Stomach (tissue), 4 donors: ENCODE measurements at regions not wholly inside any gene's neighbourhood (a gene's known extent, or its start where the extent isn't known, plus 50 kb on each side); places are given as distances from the start of the nearest gene placed in this dataset.

ENCODE experiments used
- CTCF ChIP-seq, 7 experiments: fragments of 450-650 bp in 4 of 7; fragments of 200-600 bp in 3 of 7; sonication (generic) in 3 of 7; IDR thresholded peaks; one replicate each; pipeline ENCODE4 v1.5.1; 2016 to 2019; ENCODE audit warnings: antibody characterized with exemption in 7 of 7, control low read depth in 2 of 7, mild to moderate bottlenecking in 1 of 7
- EP300 ChIP-seq: sonication (generic); formaldehyde crosslinking; IDR thresholded peaks from one replicate; pipeline ENCODE4 v1.6.1; 2017; ENCODE audit warnings: antibody characterized with exemption
- POLR2AphosphoS5 ChIP-seq, 3 donors: sonication (generic); formaldehyde crosslinking; IDR thresholded peaks; one replicate each; pipeline ENCODE4 v1.6.1; 2016; ENCODE audit warnings: antibody characterized with exemption in 3 of 3

GRCh38 chr6:126723541-126724170 is 383.7 kb downstream of the CENPW start:
- TF ChIP-seq POLR2AphosphoS5 (IDR thresholded peaks at IDR 0.05) (no peak), CTCF (IDR thresholded peaks at IDR 0.05) (no peak), EP300 (no peak)
